Transverse colon (tissue), 4 donors: ENCODE measurements at regions not wholly inside any gene's neighbourhood (a gene's known extent, or its start where the extent isn't known, plus 50 kb on each side); places are given as distances from the start of the nearest gene placed in this dataset.

Experiments
- CTCF ChIP-seq, 5 experiments: fragments of 200-600 bp in 3 of 5; fragments of 450-650 bp in 2 of 5; sonication (generic) in 3 of 5; IDR thresholded peaks; 1 replicate in 2 of 5; 2 replicates in 3 of 5; pipeline ENCODE4 v1.5.1; 2016 to 2017; ENCODE audit warnings: antibody characterized with exemption in 5 of 5, inconsistent platforms in 3 of 5, mild to moderate bottlenecking in 2 of 5, moderate library complexity in 1 of 5
- POLR2A ChIP-seq: fragments of 450-650 bp; IDR thresholded peaks from one replicate; pipeline ENCODE4 v1.6.1; 2016; ENCODE audit warnings: antibody characterized with exemption, mild to moderate bottlenecking, moderate library complexity
- POLR2AphosphoS5 ChIP-seq, 3 donors: sonication (generic); formaldehyde crosslinking; IDR thresholded peaks; one replicate each; pipeline ENCODE4 v1.6.1; 2016; ENCODE audit warnings: antibody characterized with exemption in 3 of 3

- TF ChIP-seq CTCF (IDR thresholded peaks at IDR 0.05) (no peak), POLR2AphosphoS5 (IDR thresholded peaks at IDR 0.05) (no peak), POLR2A (no peak)
Measured at GRCh38 chr4:27692868-27693634, 832.4 kb downstream of the STIM2 start.
